Retinal pigment epithelial cell (primary cell): ENCODE measurements at regions not wholly inside any gene's neighbourhood (a gene's known extent, or its start where the extent isn't known, plus 50 kb on each side); places are given as distances from the start of the nearest gene placed in this dataset.

Source experiments
- DNase-seq: peaks from one replicate; pipeline ENCODE4 v3.0.0-alpha.2; 2010; ENCODE audit warnings: low read depth
- H3K4me3 ChIP-seq: 2 replicates; pipeline ENCODE4 v1.5.1; 2011; ENCODE audit warnings: mild to moderate bottlenecking, low read length, control low read depth, moderate library complexity
- CTCF ChIP-seq: conservative IDR thresholded peaks from 2 replicates; pipeline ENCODE4 v1.5.1; 2011; ENCODE audit warnings: low read depth, low read length, control low read depth, inconsistent platforms

GRCh38 chr22:19593991-19594569 is 69.9 kb upstream of the CLDN5 start:
- DNase-seq, result no peak
- TF ChIP-seq CTCF, result no peak

GRCh38 chr22:19595532-19595931 is 71.3 kb upstream of the CLDN5 start:
- no peak for TF ChIP-seq CTCF
- H3K4me3 ChIP-seq, result no peak overlapping the region
- DNase-seq, result no peak

More at GRCh38 chr22:19593991-19594569, 69.9 kb upstream of the CLDN5 start:
- no peak overlapping the region for H3K4me3 ChIP-seq

GRCh38 chr22:19596680-19597398 is 72.6 kb upstream of the CLDN5 start:
- no peak for DNase-seq
- TF ChIP-seq CTCF, result no peak

GRCh38 chr22:19597399-19597735 is 73.2 kb upstream of the CLDN5 start:
- no peak overlapping the region for H3K4me3 ChIP-seq
- DNase-seq, result no peak
- TF ChIP-seq CTCF, result no peak

More at GRCh38 chr22:19596680-19597398, 72.6 kb upstream of the CLDN5 start:
- no peak overlapping the region for H3K4me3 ChIP-seq

- no peak overlapping the region for H3K4me3 ChIP-seq
- no peak for DNase-seq
- TF ChIP-seq CTCF, result no peak
Observed at GRCh38 chr22:19598054-19598855, 74.0 kb upstream of the CLDN5 start.

- DNase-seq, result no peak
- H3K4me3 ChIP-seq, result no peak overlapping the region
- no peak for TF ChIP-seq CTCF
Observed at GRCh38 chr22:19599004-19599403, 74.8 kb upstream of the CLDN5 start.
